NB4 (cell line): ENCODE measurements at regions not wholly inside any gene's neighbourhood (a gene's known extent, or its start where the extent isn't known, plus 50 kb on each side); places are given as distances from the start of the nearest gene placed in this dataset.

Experiments used
- DNase-seq: peaks from one replicate; pipeline ENCODE4 v3.0.0; 2010; ENCODE audit warnings: low read depth
- H3K4me3 ChIP-seq: one replicate; pipeline ENCODE4 v1.5.1; 2011; ENCODE audit warnings: mild to moderate bottlenecking, low read depth, low read length, moderate library complexity
- CTCF ChIP-seq: IDR thresholded peaks from one replicate; pipeline ENCODE4 v1.5.1; 2012; ENCODE audit warnings: low read depth, low read length
- MAX ChIP-seq: IDR thresholded peaks from 2 replicates; pipeline ENCODE4 v1.6.1; 2011; ENCODE audit warnings: low read depth, low read length
- MYC ChIP-seq: IDR thresholded peaks from 2 replicates; pipeline ENCODE4 v1.6.1; 2011; ENCODE audit warnings: low read depth, low read length
- POLR2A ChIP-seq: IDR thresholded peaks from 2 replicates; pipeline ENCODE4 v1.6.1; 2011; ENCODE audit warnings: mild to moderate bottlenecking; ENCODE audit not compliant: insufficient read length; ENCODE audit errors: extremely low read depth

GRCh38 chr3:124567179-124567578 lies 163.1 kb upstream of the UMPS start:
- no peak for TF ChIP-seq POLR2A
- no peak for TF ChIP-seq CTCF
- TF ChIP-seq MYC, result no peak
- no peak for TF ChIP-seq MAX
- DNase-seq, result no peak
- H3K4me3 ChIP-seq, result no peak overlapping the region

GRCh38 chr3:124569761-124570160 lies 160.5 kb upstream of the UMPS start:
- no peak for DNase-seq
- H3K4me3 ChIP-seq, result no peak overlapping the region

GRCh38 chr3:124570232-124570631 lies 160.0 kb upstream of the UMPS start:
- DNase-seq, result no peak
- TF ChIP-seq MAX (no peak), POLR2A (no peak), MYC (no peak), CTCF (no peak)
- no peak overlapping the region for H3K4me3 ChIP-seq

More at GRCh38 chr3:124569761-124570160, 160.5 kb upstream of the UMPS start:
- TF ChIP-seq MAX, result no peak
- no peak for TF ChIP-seq POLR2A
- no peak for TF ChIP-seq CTCF
- no peak for TF ChIP-seq MYC

- DNase-seq, result no peak
- no peak overlapping the region for H3K4me3 ChIP-seq
- TF ChIP-seq MAX, result no peak
- TF ChIP-seq MYC, result no peak
- no peak for TF ChIP-seq CTCF
- no peak for TF ChIP-seq POLR2A
These were observed 157.3 kb upstream of the UMPS start for GRCh38 chr3:124572851-124573405.

GRCh38 chr3:124574012-124574411 lies 156.2 kb upstream of the UMPS start:
- no peak overlapping the region for H3K4me3 ChIP-seq
- TF ChIP-seq POLR2A (no peak), CTCF (no peak), MYC (no peak), MAX (no peak)
- DNase-seq, result no peak
